Pancreas (tissue), 10 donors: ENCODE measurements at regions not wholly inside any gene's neighbourhood (a gene's known extent, or its start where the extent isn't known, plus 50 kb on each side); places are given as distances from the start of the nearest gene placed in this dataset.
A peak's percentile ranks its signal among the peaks of the same experiment; 100 is the strongest.
"Not testable (repeated sequence)": the region's sequence is repeated elsewhere in the genome, so short reads cannot be mapped to it uniquely, and the experiment has no call there.

Source experiments
- ATAC-seq, 4 donors: fragments of 200-7000 bp; cut with Tn5 transposase; one replicate each; pipeline versions ENCODE4 v1.8.0 to v1.9.1; 2020; ENCODE audit warnings: mild to moderate bottlenecking in 4 of 4, moderate library complexity in 4 of 4
- DNase-seq, 6 donors: peaks; one replicate each; pipeline ENCODE4 v3.0.0-alpha.2; 2020
- FAIRE-seq: peaks from 2 replicates; lab custom pipeline; 2012; peaks lifted over from hg19 to GRCh38; lab: Jason Lieb, UNC
- H3K27ac ChIP-seq, 4 donors: fragments of 200-600 bp; sonication (generic); 1 replicate in 3 of 4; 2 replicates in 1 of 4; pipeline versions ENCODE4 v1.5.0 to v1.8.0; 2020
- H3K27me3 ChIP-seq, 4 donors: fragments of 200-600 bp; one replicate each; pipeline ENCODE4 v1.8.0; 2021
- H3K36me3 ChIP-seq, 3 donors: fragments of 200-600 bp; sonication (generic) in 1 of 3; one replicate each; pipeline versions ENCODE4 v1.5.0 to v1.8.0; 2020 to 2021
- H3K4me1 ChIP-seq, 3 donors: fragments of 200-600 bp; one replicate each; pipeline ENCODE4 v1.8.0; 2021
- H3K4me3 ChIP-seq, 4 donors: fragments of 200-600 bp; sonication (generic) in 2 of 4; one replicate each; pipeline versions ENCODE4 v1.5.0 to v1.8.0; 2020 to 2021
- H3K9me3 ChIP-seq, 4 donors: fragments of 200-600 bp; one replicate each; pipeline ENCODE4 v1.8.0; 2021
- CTCF ChIP-seq, 4 donors: fragments of 200-600 bp; sonication (generic) in 3 of 4; IDR thresholded peaks; one replicate each; pipeline versions ENCODE4 v1.5.0 to v1.8.0; 2021; ENCODE audit warnings: antibody characterized with exemption in 4 of 4
- WGBS, 2 donors: extraction: QIAGEN DNeasy Blood & Tissue Kit; methylation state at CpG; one replicate each; pipeline ENCODE4 v1.1.7; 2013; 5-methylcytosine and 5-hydroxymethylcytosine counted together
- intact Hi-C, 3 donors: fragments of 100-400 bp; cut with DNase I; formaldehyde crosslinking; loops; one replicate each; pipeline versions ENCODE4 v1.11.1 to v1.14.2; 2022
- donor health status: healthy with polysubstance abuse.
- donor health status: DM: no; HTN: no; CAD: no; lungs with moderate emphysema.
- donor health status: DM: no; HTN: no; CAD: no.
- donor health status: control.
- donor health status: control.
- donor health status: Bipolar disorder and iron deficiency.
- donor health status: DM: yes; HTN: yes; CAD: no.
- donor health status: DM: no; HTN: no; CAD: no.
- donor health status: DM: no; HTN: no; CAD: no.
- donor health status: DM: yes; HTN: yes; CAD: no.

GRCh38 chr20:58576603-58576970 is 61.4 kb upstream of the APCDD1L start:
- Histone ChIP-seq H3K36me3 (no peaks in the 10 kb centered on the region), H3K4me3 (no peak overlapping the region), H3K27ac (no peak overlapping the region), H3K4me1 (no peaks in the 10 kb centered on the region), H3K9me3 (no peaks in the 10 kb centered on the region), H3K27me3 (no peaks in the 10 kb centered on the region)
- TF ChIP-seq CTCF (IDR thresholded peaks at IDR 0.05) = no peak
- ATAC-seq (peak in 2 of 4 donors; percentile 70 to 73), FAIRE-seq (no peak), DNase-seq (no peak)
- WGBS, 2 donors = 38 to 56% methylated on average over 9 of the region's 9 CpGs
- intact Hi-C loops = no loop called here

GRCh38 chr20:58575776-58576602 is 60.8 kb upstream of the APCDD1L start:
- no peak overlapping the region for H3K4me3 ChIP-seq
- WGBS, 2 donors = 63 to 75% methylated on average over 24 of the region's 24 CpGs
- ATAC-seq = no peak
- FAIRE-seq = no peak
- H3K27me3 ChIP-seq = no peaks in the 10 kb centered on the region
- intact Hi-C loops = no loop called here
- H3K27ac ChIP-seq = no peak overlapping the region
- no peak for TF ChIP-seq CTCF (IDR thresholded peaks at IDR 0.05)
- no peaks in the 10 kb centered on the region for H3K4me1 ChIP-seq
- DNase-seq = no peak
- H3K36me3 ChIP-seq = no peaks in the 10 kb centered on the region
- no peaks in the 10 kb centered on the region for H3K9me3 ChIP-seq

- no peak for FAIRE-seq
- Histone ChIP-seq H3K27me3 (no peaks in the 10 kb centered on the region), H3K4me3 (no peak overlapping the region), H3K9me3 (no peaks in the 10 kb centered on the region), H3K4me1 (no peaks in the 10 kb centered on the region), H3K36me3 (no peaks in the 10 kb centered on the region), H3K27ac (no peak overlapping the region)
- no peak for ATAC-seq
- intact Hi-C loops = no loop called here
- DNase-seq = no peak
- WGBS, 2 donors = 26 to 33% methylated on average over 1 of the region's 1 CpG
- no peak for TF ChIP-seq CTCF (IDR thresholded peaks at IDR 0.05)
These were observed 59.3 kb upstream of the APCDD1L start for GRCh38 chr20:58574469-58574868.

- no peak for FAIRE-seq
- no peak for ATAC-seq
- DNase-seq = peak in 1 of 6 donors; percentile 18
- TF ChIP-seq CTCF (IDR thresholded peaks at IDR 0.05) = no peak
- H3K36me3 ChIP-seq = no peaks in the 10 kb centered on the region
- H3K27me3 ChIP-seq = no peaks in the 10 kb centered on the region
- no peaks in the 10 kb centered on the region for H3K4me1 ChIP-seq
- 65 to 75% methylated on average over 4 of the region's 4 CpGs for WGBS, 2 donors
- no peak overlapping the region for H3K27ac ChIP-seq
- no peak overlapping the region for H3K4me3 ChIP-seq
- intact Hi-C loops = no loop called here
- H3K9me3 ChIP-seq = no peaks in the 10 kb centered on the region
These were observed 58.8 kb upstream of the APCDD1L start for GRCh38 chr20:58573986-58574385.

GRCh38 chr20:58573257-58573656 is 58.1 kb upstream of the APCDD1L start:
- H3K36me3 ChIP-seq = no peaks in the 10 kb centered on the region

GRCh38 chr20:58572428-58572763 is 57.2 kb upstream of the APCDD1L start:
- H3K27ac ChIP-seq, H3K4me1 ChIP-seq, DNase-seq, H3K4me3 ChIP-seq, H3K27me3 ChIP-seq, ATAC-seq, H3K9me3 ChIP-seq, intact Hi-C loops, FAIRE-seq, H3K36me3 ChIP-seq: not testable (repeated sequence)
- 61 to 65% methylated on average over 4 of the region's 4 CpGs for WGBS, 2 donors

More at GRCh38 chr20:58573257-58573656, 58.1 kb upstream of the APCDD1L start:
- DNase-seq (no peak), ATAC-seq (no peak), FAIRE-seq (no peak)
- intact Hi-C loops = no loop called here
- Histone ChIP-seq H3K4me3 (no peak overlapping the region), H3K27me3 (no peaks in the 10 kb centered on the region), H3K4me1 (no peaks in the 10 kb centered on the region), H3K27ac (no peak overlapping the region), H3K9me3 (no peaks in the 10 kb centered on the region)
- TF ChIP-seq CTCF (IDR thresholded peaks at IDR 0.05) = no peak
- WGBS, 2 donors = 63 to 71% methylated on average over 9 of the region's 9 CpGs
